K562 (cell line): ENCODE measurements at regions not wholly inside any gene's neighbourhood (a gene's known extent, or its start where the extent isn't known, plus 50 kb on each side); places are given as distances from the start of the nearest gene placed in this dataset.

Experiments used
- ATAC-seq: fragments of 200-7000 bp; cut with Tn5 transposase; 3 replicates; pipeline ENCODE4 v1.9.1; 2020; ENCODE audit warnings: moderate library complexity
- BruUV-seq: library from RNA; stranded (reverse); fragments of 400-500 nt; replicated peaks from 2 replicates; lab custom pipeline; 2021; lab: Mats Ljungman, UMichigan
- CTCF ChIA-PET: fragments of 300-600 bp; formaldehyde crosslinking; extraction: SDS; loops from one replicate; lab custom pipeline; 2021; ENCODE audit warnings: low intra/inter-chr PET ratio; lab: Yijun Ruan, JAX
- POLR2A ChIA-PET: fragments of 300-600, 350-650 bp; sonication (Branson Sonifier 250); formaldehyde crosslinking; extraction: SDS; loops from one replicate; lab custom pipeline; 2021; ENCODE audit warnings: antibody characterized with exemption, inconsistent platforms; lab: Yijun Ruan, JAX
- DNase-seq, 4 experiments: peaks; one replicate each; pipeline versions ENCODE4 v3.0.0 to v3.0.0-alpha.2; 2011 to 2018; ENCODE audit warnings: low spot score in 3 of 4, mixed read lengths in 3 of 4; ENCODE audit errors: extremely low read depth in 1 of 4
- FAIRE-seq: peaks from 2 replicates; lab custom pipeline; 2011; peaks lifted over from hg19 to GRCh38; lab: Jason Lieb, UNC
- H2AFZ ChIP-seq: 2 replicates; pipeline ENCODE4 v1.6.0; 2011; ENCODE audit warnings: low read depth, low read length, control low read depth, inconsistent platforms
- H3K27ac ChIP-seq: fragments of 200-600 bp; 3 replicates; pipeline ENCODE4 v1.8.0; 2011; ENCODE audit warnings: low read depth, mild to moderate bottlenecking, control low read depth, inconsistent platforms, low read length, moderate library complexity, mixed read lengths; ENCODE audit errors: extremely low read depth
- H3K27me3 ChIP-seq, 2 experiments: fragments of 300-600 bp in 1 of 2; 2 replicates in 1 of 2; 3 replicates in 1 of 2; pipeline versions ENCODE4 v1.6.0 to v1.8.0; 2011; ENCODE audit warnings: inconsistent platforms in 2 of 2, low read length in 2 of 2, mild to moderate bottlenecking in 1 of 2, mixed read lengths in 1 of 2, moderate library complexity in 1 of 2; ENCODE audit not compliant: control insufficient read depth in 2 of 2, insufficient read depth in 2 of 2
- H3K36me3 ChIP-seq: fragments of 300-600 bp; 3 replicates; pipeline ENCODE4 v1.8.0; 2011; ENCODE audit warnings: mild to moderate bottlenecking, low read length, inconsistent platforms; ENCODE audit not compliant: control insufficient read depth, insufficient read depth
- H3K4me1 ChIP-seq, 2 experiments: fragments of 200-600 bp in 1 of 2; replicated peaks in 1 of 2; 2 replicates in 1 of 2; 3 replicates in 1 of 2; pipeline versions ENCODE4 v1.5.1 to v1.8.0; 2011; ENCODE audit warnings: inconsistent platforms in 2 of 2, low read length in 2 of 2, mild to moderate bottlenecking in 1 of 2, mixed read lengths in 1 of 2, moderate library complexity in 1 of 2; ENCODE audit not compliant: control insufficient read depth in 2 of 2, insufficient read depth in 2 of 2
- H3K4me2 ChIP-seq: 2 replicates; pipeline ENCODE4 v1.6.1; 2011; ENCODE audit warnings: low read length, control low read depth, inconsistent platforms, mixed read lengths; ENCODE audit not compliant: insufficient read depth
- H3K4me3 ChIP-seq: fragments of 200-600 bp; sonication (generic), shearing (Covaris generic); 2 replicates; pipeline ENCODE4 v1.5.1; 2016; ENCODE audit warnings: control low read depth, inconsistent platforms
- H3K79me2 ChIP-seq: fragments of 200-600 bp; 3 replicates; pipeline ENCODE4 v1.8.0; 2011; ENCODE audit warnings: low read length, inconsistent platforms; ENCODE audit not compliant: control insufficient read depth, insufficient read depth
- H3K9ac ChIP-seq, 2 experiments: 2 replicates each; pipeline versions ENCODE4 v1.6.0 to v1.6.1; 2011; ENCODE audit warnings: low read depth in 2 of 2, low read length in 2 of 2, control low read depth in 1 of 2, inconsistent platforms in 1 of 2, mild to moderate bottlenecking in 1 of 2, mixed read lengths in 1 of 2; ENCODE audit not compliant: insufficient read depth in 1 of 2
- H3K9me1 ChIP-seq: one replicate; pipeline ENCODE4 v1.6.0; 2011; ENCODE audit warnings: inconsistent platforms, mild to moderate bottlenecking, low read length, moderate library complexity; ENCODE audit not compliant: control insufficient read depth, insufficient read depth
- H3K9me3 ChIP-seq: replicated peaks from 2 replicates; pipeline ENCODE4 v1.5.1; 2011; ENCODE audit warnings: low read depth, low read length, inconsistent platforms; ENCODE audit not compliant: control insufficient read depth, insufficient read depth
- H4K20me1 ChIP-seq: replicated peaks from 2 replicates; pipeline ENCODE4 v1.6.1; 2011; ENCODE audit warnings: low read length, inconsistent platforms, mixed read lengths; ENCODE audit not compliant: control insufficient read depth, insufficient read depth
- AFF4 ChIP-seq: sonication (generic); formaldehyde crosslinking; IDR thresholded peaks from 2 replicates; pipeline ENCODE4 v1.8.0; 2023; ENCODE audit warnings: mild to moderate bottlenecking, missing genetic modification reagents
- CGGBP1 ChIP-seq: fragments of 250-450 bp; sonication (Bioruptor Pico); IDR thresholded peaks from 2 replicates; pipeline ENCODE4 v1.9.0; 2021; ENCODE audit warnings: mild to moderate bottlenecking
- DACH1 ChIP-seq: fragments of 450-650 bp; IDR thresholded peaks from 2 replicates; pipeline ENCODE4 v1.6.1; 2018; ENCODE audit not compliant: partially characterized antibody
- GTF2E2 ChIP-seq: fragments of 200-800 bp; sonication (Bioruptor generic); IDR thresholded peaks from 2 replicates; pipeline ENCODE4 v1.6.1; 2016; ENCODE audit warnings: missing genetic modification characterization, missing compliant biosample characterization
- JUNB ChIP-seq: fragments of 450-650 bp; formaldehyde crosslinking; conservative IDR thresholded peaks from 2 replicates; pipeline ENCODE4 v1.4.0; 2020; ENCODE audit warnings: mild to moderate bottlenecking
- NFXL1 ChIP-seq: fragments of 450-650 bp; formaldehyde crosslinking; IDR thresholded peaks from 2 replicates; pipeline ENCODE4 v1.4.0; 2021; ENCODE audit warnings: mild to moderate bottlenecking
- NR2C1 ChIP-seq, 2 experiments: fragments of 450-650 bp; IDR thresholded peaks; 2 replicates each; pipeline ENCODE4 v1.6.1; 2017; ENCODE audit warnings: mild to moderate bottlenecking in 2 of 2, antibody characterized with exemption in 1 of 2, inconsistent platforms in 1 of 2, missing compliant biosample characterization in 1 of 2, missing genetic modification characterization in 1 of 2
- RBFOX2 ChIP-seq: fragments of 200-400 bp; formaldehyde crosslinking; IDR thresholded peaks from 2 replicates; pipeline ENCODE4 v1.6.1; 2017; ENCODE audit warnings: low read depth, mild to moderate bottlenecking, low read length, moderate library complexity
- TAF15 ChIP-seq: fragments of 200-400 bp; formaldehyde crosslinking; IDR thresholded peaks from 2 replicates; pipeline ENCODE4 v1.6.1; 2017; ENCODE audit warnings: mild to moderate bottlenecking, low read depth, low read length, moderate library complexity
- ZFP1 ChIP-seq: fragments of 450-650 bp; formaldehyde crosslinking; IDR thresholded peaks from 2 replicates; pipeline ENCODE4 v1.4.0; 2020; ENCODE audit warnings: mild to moderate bottlenecking, mixed read lengths
- ZNF316 ChIP-seq: fragments of 450-650 bp; IDR thresholded peaks from 2 replicates; pipeline ENCODE4 v1.6.1; 2016
- ZNF444 ChIP-seq: fragments of 250-450 bp; sonication (Bioruptor Pico); IDR thresholded peaks from 2 replicates; pipeline ENCODE4 v1.4.0; 2020; ENCODE audit warnings: mild to moderate bottlenecking, moderate library complexity
- ZNF76 ChIP-seq: fragments of 250-450 bp; sonication (Bioruptor Pico); IDR thresholded peaks from 2 replicates; pipeline ENCODE4 v1.4.0; 2020; ENCODE audit warnings: mild to moderate bottlenecking, moderate library complexity, borderline replicate concordance
- WGBS: fragments of 100-300 bp; shearing (Covaris generic); methylation state at CpG from one replicate; pipeline ENCODE4 v1.1.6; 2016; ENCODE audit warnings: low coverage, mixed read lengths; ENCODE audit not compliant: insufficient coverage; ENCODE audit errors: missing lambda C conversion rate; 5-methylcytosine and 5-hydroxymethylcytosine counted together
- in situ Hi-C: fragments of 300-500 bp; cut with MboI; formaldehyde crosslinking; loops from 4 replicates; pipeline ENCODE4 v1.15.0; 2018; ENCODE audit warnings: inconsistent platforms, mixed read lengths
- intact Hi-C: fragments of 100-400 bp; cut with micrococcal nuclease; formaldehyde crosslinking; loops from 2 replicates; pipeline ENCODE4 v1.14.2; 2022
- TF ChIP-seq, protein P1 (sequence below), 2 experiments: fragments of 450-650 bp; conservative IDR thresholded peaks; 2 replicates each; pipeline ENCODE4 v1.6.1; 2017; ENCODE audit warnings: mild to moderate bottlenecking in 2 of 2, moderate library complexity in 2 of 2
- TF ChIP-seq, protein P2 (sequence below), 2 experiments: fragments of 450-650 bp in 1 of 2; sonication (generic) in 1 of 2; formaldehyde crosslinking in 1 of 2; IDR thresholded peaks in 1 of 2; conservative IDR thresholded peaks in 1 of 2; 2 replicates each; pipeline versions ENCODE4 v1.6.1 to v1.8.1; 2016 to 2023; ENCODE audit warnings: mild to moderate bottlenecking in 2 of 2, moderate library complexity in 2 of 2, inconsistent platforms in 1 of 2, missing genetic modification reagents in 1 of 2

- no peak for TF ChIP-seq ZFP1 (CRISPR knock-in tag)
- TF ChIP-seq TAF15 = no peak
- TF ChIP-seq, protein P1, sequence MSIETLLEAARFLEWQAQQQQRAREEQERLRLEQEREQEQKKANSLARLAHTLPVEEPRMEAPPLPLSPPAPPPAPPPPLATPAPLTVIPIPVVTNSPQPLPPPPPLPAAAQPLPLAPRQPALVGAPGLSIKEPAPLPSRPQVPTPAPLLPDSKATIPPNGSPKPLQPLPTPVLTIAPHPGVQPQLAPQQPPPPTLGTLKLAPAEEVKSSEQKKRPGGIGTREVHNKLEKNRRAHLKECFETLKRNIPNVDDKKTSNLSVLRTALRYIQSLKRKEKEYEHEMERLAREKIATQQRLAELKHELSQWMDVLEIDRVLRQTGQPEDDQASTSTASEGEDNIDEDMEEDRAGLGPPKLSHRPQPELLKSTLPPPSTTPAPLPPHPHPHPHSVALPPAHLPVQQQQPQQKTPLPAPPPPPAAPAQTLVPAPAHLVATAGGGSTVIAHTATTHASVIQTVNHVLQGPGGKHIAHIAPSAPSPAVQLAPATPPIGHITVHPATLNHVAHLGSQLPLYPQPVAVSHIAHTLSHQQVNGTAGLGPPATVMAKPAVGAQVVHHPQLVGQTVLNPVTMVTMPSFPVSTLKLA (conservative IDR thresholded peaks at IDR 0.05) = no peak
- no peak for TF ChIP-seq CGGBP1 (CRISPR knock-in tag)
- TF ChIP-seq ZNF444 (CRISPR knock-in tag) = no peak
- no peak for TF ChIP-seq JUNB (CRISPR knock-in tag)
- TF ChIP-seq NR2C1 (IDR thresholded peaks at IDR 0.05) = no peak
- no peak for TF ChIP-seq NR2C1 (tag; IDR thresholded peaks at IDR 0.05)
- TF ChIP-seq DACH1 = no peak
- no peak for TF ChIP-seq RBFOX2
Measured at GRCh38 chr4:149050840-149051239, 608.6 kb upstream of the NR3C2 start (continued).

DNA sequence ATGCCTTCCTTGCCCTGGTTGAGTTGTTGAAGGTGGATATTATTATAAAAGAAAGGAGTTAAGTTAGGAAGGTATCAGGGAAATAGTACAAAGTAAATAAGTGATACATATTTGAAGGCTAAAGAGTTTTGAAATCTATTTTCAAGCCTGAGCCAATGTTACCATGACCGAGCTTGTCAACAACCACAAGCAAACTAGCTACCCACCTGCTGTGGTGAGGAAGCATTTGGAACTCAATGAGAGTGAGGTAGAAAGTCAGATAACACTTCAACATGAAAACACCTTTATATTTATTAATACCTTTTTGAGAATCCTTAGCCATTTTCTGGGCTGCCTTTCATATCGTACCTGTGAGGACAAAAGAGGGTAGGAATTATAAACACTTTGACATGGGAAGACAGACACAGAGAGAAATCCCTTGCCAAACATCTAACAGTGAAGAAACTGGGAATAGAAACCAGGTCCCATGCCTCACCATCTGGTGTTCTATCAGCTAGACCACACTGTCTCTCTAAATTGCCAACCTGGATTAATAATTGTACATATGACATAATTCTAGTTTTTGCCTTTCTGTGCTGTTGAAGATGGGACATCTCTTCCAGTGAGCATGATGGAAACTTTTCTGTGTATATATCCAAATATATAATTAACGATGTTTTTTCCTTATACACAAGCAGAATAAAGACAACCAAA is 606.4 kb upstream of the NR3C2 start:
- Histone ChIP-seq H3K27ac (no peak overlapping the region), H3K79me2 (no peaks in the 10 kb centered on the region), H3K9me1 (no peaks in the 10 kb centered on the region), H3K9ac (no peak overlapping the region), H4K20me1 (no peaks in the 10 kb centered on the region), H3K4me1 (no peaks in the 10 kb centered on the region), H3K9me3 (no peaks in the 10 kb centered on the region), H3K4me2 (no peak overlapping the region), H2AFZ (no peak overlapping the region), H3K27me3 (no peaks in the 10 kb centered on the region), H3K4me3 (no peak overlapping the region), H3K36me3 (no peaks in the 10 kb centered on the region)
- BruUV-seq = no TSS peak
- DNase-seq (no peak), FAIRE-seq (no peak), ATAC-seq (no peak)
- ChIA-PET CTCF (no interaction called here), POLR2A (no interaction called here)
- in situ Hi-C loops (no loop called here), intact Hi-C loops (no loop called here)
- WGBS = 0% methylated on average over 3 of the region's 3 CpGs
- no peak for TF ChIP-seq ZNF316
- TF ChIP-seq AFF4 = no peak
- TF ChIP-seq GTF2E2 (tag) = no peak
- TF ChIP-seq ZNF76 = no peak
- TF ChIP-seq NFXL1 = no peak
- TF ChIP-seq, protein P2, sequence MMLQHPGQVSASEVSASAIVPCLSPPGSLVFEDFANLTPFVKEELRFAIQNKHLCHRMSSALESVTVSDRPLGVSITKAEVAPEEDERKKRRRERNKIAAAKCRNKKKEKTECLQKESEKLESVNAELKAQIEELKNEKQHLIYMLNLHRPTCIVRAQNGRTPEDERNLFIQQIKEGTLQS (IDR thresholded peaks at IDR 0.05) = no peak
- TF ChIP-seq, protein P2 (CRISPR knock-in tag; conservative IDR thresholded peaks at IDR 0.05) = no peak
